ENCODE measurements at regions not wholly inside any gene's neighbourhood (a gene's known extent, or its start where the extent isn't known, plus 50 kb on each side); places are given as distances from the start of the nearest gene placed in this dataset.

- TF ChIP-seq TAF1 (IDR thresholded peaks at IDR 0.05; ENCODE audit: borderline replicate concordance, insufficient read depth, low read length) (no peak), SIN3A (IDR thresholded peaks at IDR 0.05; ENCODE audit: borderline replicate concordance, insufficient read depth, low read length) (no peak), POLR2AphosphoS5 (IDR thresholded peaks at IDR 0.05; ENCODE audit: low read depth, low read length) (no peak), FOXP2 (optimal IDR thresholded peaks at IDR 0.05; ENCODE audit: borderline replicate concordance, extremely low read depth, extremely low read length, insufficient read depth) (no peak)
- TF ChIP-seq, protein P1, sequence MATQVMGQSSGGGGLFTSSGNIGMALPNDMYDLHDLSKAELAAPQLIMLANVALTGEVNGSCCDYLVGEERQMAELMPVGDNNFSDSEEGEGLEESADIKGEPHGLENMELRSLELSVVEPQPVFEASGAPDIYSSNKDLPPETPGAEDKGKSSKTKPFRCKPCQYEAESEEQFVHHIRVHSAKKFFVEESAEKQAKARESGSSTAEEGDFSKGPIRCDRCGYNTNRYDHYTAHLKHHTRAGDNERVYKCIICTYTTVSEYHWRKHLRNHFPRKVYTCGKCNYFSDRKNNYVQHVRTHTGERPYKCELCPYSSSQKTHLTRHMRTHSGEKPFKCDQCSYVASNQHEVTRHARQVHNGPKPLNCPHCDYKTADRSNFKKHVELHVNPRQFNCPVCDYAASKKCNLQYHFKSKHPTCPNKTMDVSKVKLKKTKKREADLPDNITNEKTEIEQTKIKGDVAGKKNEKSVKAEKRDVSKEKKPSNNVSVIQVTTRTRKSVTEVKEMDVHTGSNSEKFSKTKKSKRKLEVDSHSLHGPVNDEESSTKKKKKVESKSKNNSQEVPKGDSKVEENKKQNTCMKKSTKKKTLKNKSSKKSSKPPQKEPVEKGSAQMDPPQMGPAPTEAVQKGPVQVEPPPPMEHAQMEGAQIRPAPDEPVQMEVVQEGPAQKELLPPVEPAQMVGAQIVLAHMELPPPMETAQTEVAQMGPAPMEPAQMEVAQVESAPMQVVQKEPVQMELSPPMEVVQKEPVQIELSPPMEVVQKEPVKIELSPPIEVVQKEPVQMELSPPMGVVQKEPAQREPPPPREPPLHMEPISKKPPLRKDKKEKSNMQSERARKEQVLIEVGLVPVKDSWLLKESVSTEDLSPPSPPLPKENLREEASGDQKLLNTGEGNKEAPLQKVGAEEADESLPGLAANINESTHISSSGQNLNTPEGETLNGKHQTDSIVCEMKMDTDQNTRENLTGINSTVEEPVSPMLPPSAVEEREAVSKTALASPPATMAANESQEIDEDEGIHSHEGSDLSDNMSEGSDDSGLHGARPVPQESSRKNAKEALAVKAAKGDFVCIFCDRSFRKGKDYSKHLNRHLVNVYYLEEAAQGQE (IDR thresholded peaks at IDR 0.05; ENCODE audit: insufficient read depth in 1 of 2, low read depth in 2 of 2, low read length in 2 of 2), result no peak
Measured at GRCh38 chr4:138492176-138492575, 250.0 kb upstream of the SLC7A11 start.

DNA sequence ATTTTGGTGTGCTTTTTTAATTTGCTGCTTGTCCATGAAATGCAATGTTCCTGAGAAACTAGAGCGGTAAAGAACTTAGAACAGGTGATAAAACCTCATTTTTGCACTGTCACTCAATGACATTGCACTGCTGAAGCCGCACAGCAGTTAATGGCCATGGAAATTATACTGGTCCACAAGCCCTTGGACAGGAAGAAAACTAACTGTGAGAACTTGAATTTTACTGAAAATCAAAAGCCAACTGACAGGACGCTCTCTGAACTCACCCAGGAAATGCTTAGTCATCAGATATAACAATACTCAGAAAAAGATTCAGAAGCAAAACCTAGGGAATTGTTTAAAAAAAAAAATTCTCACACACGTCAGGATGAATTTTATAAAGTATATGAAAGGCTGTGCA lies 246.4 kb upstream of the SLC7A11 start:
- TF ChIP-seq POLR2AphosphoS5 (IDR thresholded peaks at IDR 0.05; ENCODE audit: low read depth, low read length), result no peak
- no peak for TF ChIP-seq SIN3A (IDR thresholded peaks at IDR 0.05; ENCODE audit: borderline replicate concordance, insufficient read depth, low read length)
- TF ChIP-seq, protein P1 (IDR thresholded peaks at IDR 0.05; ENCODE audit: insufficient read depth in 1 of 2, low read depth in 2 of 2, low read length in 2 of 2), result no peak
- TF ChIP-seq TAF1 (IDR thresholded peaks at IDR 0.05; ENCODE audit: borderline replicate concordance, insufficient read depth, low read length), result no peak
- no peak for TF ChIP-seq FOXP2 (optimal IDR thresholded peaks at IDR 0.05; ENCODE audit: borderline replicate concordance, extremely low read depth, extremely low read length, insufficient read depth)

GRCh38 chr4:138487670-138488069 lies 245.5 kb upstream of the SLC7A11 start:
- TF ChIP-seq, protein P1 (IDR thresholded peaks at IDR 0.05; ENCODE audit: insufficient read depth in 1 of 2, low read depth in 2 of 2, low read length in 2 of 2), result no peak
- TF ChIP-seq SIN3A (IDR thresholded peaks at IDR 0.05; ENCODE audit: borderline replicate concordance, insufficient read depth, low read length) (no peak), FOXP2 (optimal IDR thresholded peaks at IDR 0.05; ENCODE audit: borderline replicate concordance, extremely low read depth, extremely low read length, insufficient read depth) (no peak), POLR2AphosphoS5 (IDR thresholded peaks at IDR 0.05; ENCODE audit: low read depth, low read length) (no peak)

DNA sequence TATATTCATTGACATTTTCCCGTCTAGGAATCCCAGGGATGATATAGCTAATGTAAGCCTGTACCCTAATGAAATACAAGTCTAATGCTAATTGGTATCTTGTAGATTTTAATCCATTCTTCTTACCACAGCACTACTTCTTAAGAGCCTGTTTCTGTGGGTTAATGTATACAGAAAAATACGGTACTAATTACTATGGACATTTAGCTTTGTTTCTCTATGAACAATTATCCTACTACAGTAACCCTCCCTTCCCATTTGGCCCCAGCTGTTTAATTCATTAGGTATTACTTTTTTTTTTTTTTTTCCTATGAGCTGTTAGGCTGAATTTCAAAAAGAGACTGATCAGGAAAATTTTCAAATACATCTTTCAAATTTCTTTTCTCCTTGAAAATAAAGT lies 245.1 kb upstream of the SLC7A11 start:
- TF ChIP-seq POLR2AphosphoS5 (IDR thresholded peaks at IDR 0.05; ENCODE audit: low read depth, low read length) (no peak), SIN3A (IDR thresholded peaks at IDR 0.05; ENCODE audit: borderline replicate concordance, insufficient read depth, low read length) (no peak), FOXP2 (optimal IDR thresholded peaks at IDR 0.05; ENCODE audit: borderline replicate concordance, extremely low read depth, extremely low read length, insufficient read depth) (no peak), TAF1 (IDR thresholded peaks at IDR 0.05; ENCODE audit: borderline replicate concordance, insufficient read depth, low read length) (no peak)
- TF ChIP-seq, protein P1 (IDR thresholded peaks at IDR 0.05; ENCODE audit: insufficient read depth in 1 of 2, low read depth in 2 of 2, low read length in 2 of 2), result no peak

DNA sequence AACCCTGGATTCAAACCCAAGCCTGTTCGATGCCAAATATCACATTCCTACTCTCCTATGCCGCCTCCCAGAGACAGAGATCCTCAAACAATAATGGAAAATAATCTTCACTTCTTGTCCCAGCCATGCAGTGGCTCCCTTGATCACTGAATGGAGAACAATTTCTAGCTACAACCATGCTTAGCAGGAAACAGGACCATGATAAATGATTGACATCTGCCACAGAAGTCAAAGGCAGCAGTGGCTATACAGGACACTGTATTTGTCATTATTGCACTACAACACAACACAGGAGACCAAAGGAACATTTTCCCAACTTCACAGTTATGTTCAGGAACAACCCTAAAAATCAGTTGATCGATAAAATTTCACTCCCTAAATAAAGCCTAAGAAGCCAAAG lies 243.3 kb upstream of the SLC7A11 start:
- TF ChIP-seq, protein P1 (IDR thresholded peaks at IDR 0.05; ENCODE audit: insufficient read depth in 1 of 2, low read depth in 2 of 2, low read length in 2 of 2), result no peak
- no peak for TF ChIP-seq SIN3A (IDR thresholded peaks at IDR 0.05; ENCODE audit: borderline replicate concordance, insufficient read depth, low read length)
- no peak for TF ChIP-seq FOXP2 (optimal IDR thresholded peaks at IDR 0.05; ENCODE audit: borderline replicate concordance, extremely low read depth, extremely low read length, insufficient read depth)
- no peak for TF ChIP-seq TAF1 (IDR thresholded peaks at IDR 0.05; ENCODE audit: borderline replicate concordance, insufficient read depth, low read length)
- no peak for TF ChIP-seq POLR2AphosphoS5 (IDR thresholded peaks at IDR 0.05; ENCODE audit: low read depth, low read length)

Measured in PFSK-1 (cell line).